MM.1S (cell line): ENCODE measurements at regions not wholly inside any gene's neighbourhood (a gene's known extent, or its start where the extent isn't known, plus 50 kb on each side); places are given as distances from the start of the nearest gene placed in this dataset.

Experiments
- DNase-seq: peaks from one replicate; pipeline ENCODE4 v3.0.0-alpha.2; 2015
- H2AFZ ChIP-seq: fragments of 300-600 bp; sonication (generic); 2 replicates; pipeline ENCODE4 v1.6.0; 2016; ENCODE audit warnings: antibody characterized with exemption, low read length
- H3F3A ChIP-seq: fragments of 300-600 bp; sonication (generic); 2 replicates; pipeline ENCODE4 v1.6.1; 2016; ENCODE audit warnings: mild to moderate bottlenecking, antibody characterized with exemption, low read length, moderate library complexity, mixed read lengths; ENCODE audit not compliant: insufficient read depth
- H3K27ac ChIP-seq: fragments of 300-600 bp; sonication (generic); 2 replicates; pipeline ENCODE4 v1.5.1; 2016; ENCODE audit warnings: mild to moderate bottlenecking, low read length
- H3K27me3 ChIP-seq: fragments of 300-600 bp; sonication (generic); replicated peaks from 2 replicates; pipeline ENCODE4 v1.6.0; 2016; ENCODE audit warnings: low read length; ENCODE audit not compliant: insufficient read depth
- H3K36me3 ChIP-seq: fragments of 300-600 bp; sonication (generic); replicated peaks from 2 replicates; pipeline ENCODE4 v1.6.1; 2016; ENCODE audit warnings: mild to moderate bottlenecking, low read length, mixed read lengths; ENCODE audit not compliant: insufficient read depth
- H3K4me1 ChIP-seq: fragments of 300-600 bp; sonication (generic); 2 replicates; pipeline ENCODE4 v1.6.1; 2016; ENCODE audit warnings: low read length, mixed read lengths
- H3K4me2 ChIP-seq: fragments of 300-600 bp; sonication (generic); 2 replicates; pipeline ENCODE4 v1.6.0; 2016; ENCODE audit warnings: low read depth, low read length
- H3K4me3 ChIP-seq: fragments of 300-600 bp; sonication (generic); 2 replicates; pipeline ENCODE4 v1.5.1; 2016; ENCODE audit warnings: low read length, mixed read lengths
- H3K79me2 ChIP-seq: fragments of 300-600 bp; sonication (generic); 2 replicates; pipeline ENCODE4 v1.6.1; 2016; ENCODE audit warnings: mixed run types, low read length, mixed read lengths
- H3K9ac ChIP-seq: fragments of 300-600 bp; sonication (generic); 2 replicates; pipeline ENCODE4 v1.6.1; 2016; ENCODE audit warnings: low read length, mixed read lengths
- H3K9me2 ChIP-seq: fragments of 300-600 bp; sonication (generic); replicated peaks from 2 replicates; pipeline ENCODE4 v1.6.1; 2016; ENCODE audit warnings: mild to moderate bottlenecking, low read length, mixed read lengths; ENCODE audit not compliant: insufficient read depth
- H3K9me3 ChIP-seq: fragments of 300-600 bp; sonication (generic); replicated peaks from 2 replicates; pipeline ENCODE4 v1.6.1; 2016; ENCODE audit warnings: mild to moderate bottlenecking, low read length, mixed read lengths; ENCODE audit not compliant: insufficient read depth
- H4K20me1 ChIP-seq: fragments of 300-600 bp; sonication (generic); 2 replicates; pipeline ENCODE4 v1.6.1; 2016; ENCODE audit warnings: mild to moderate bottlenecking, low read length, moderate library complexity, mixed read lengths; ENCODE audit not compliant: insufficient read depth
- CTCF ChIP-seq: fragments of 300-600 bp; sonication (generic); IDR thresholded peaks from 2 replicates; pipeline ENCODE4 v1.5.1; 2016; ENCODE audit warnings: antibody characterized with exemption, low read length, mixed read lengths
- EZH2 ChIP-seq: fragments of 300-600 bp; sonication (generic); optimal IDR thresholded peaks from 2 replicates; pipeline ENCODE3; 2017; ENCODE audit warnings: low read depth, mild to moderate bottlenecking, antibody characterized with exemption, low read length, mixed read lengths
- EZH2phosphoT487 ChIP-seq: fragments of 300-600 bp; sonication (generic); IDR thresholded peaks from 2 replicates; pipeline ENCODE4 v1.6.1; 2018; ENCODE audit warnings: antibody characterized with exemption, low read length

GRCh38 chr14:98742001-98742400 is 530.0 kb downstream of the BCL11B start:
- no peak for DNase-seq
- Histone ChIP-seq H3K36me3 (no peaks in the 10 kb centered on the region), H3K27ac (no peak overlapping the region), H3K9me2 (no peaks in the 10 kb centered on the region), H4K20me1 (no peaks in the 10 kb centered on the region), H3K79me2 (no peaks in the 10 kb centered on the region), H2AFZ (no peak overlapping the region), H3K9ac (no peak overlapping the region), H3K4me2 (no peak overlapping the region), H3K27me3 (no peaks in the 10 kb centered on the region), H3K4me3 (no peak overlapping the region), H3K9me3 (no peaks in the 10 kb centered on the region), H3F3A (no peaks in the 10 kb centered on the region), H3K4me1 (no peaks in the 10 kb centered on the region)
- TF ChIP-seq EZH2 (no peak), CTCF (no peak), EZH2phosphoT487 (no peak)

GRCh38 chr14:98743536-98743935 is 528.5 kb downstream of the BCL11B start:
- no peaks in the 10 kb centered on the region for H3K27me3 ChIP-seq
- no peak overlapping the region for H3K4me2 ChIP-seq
- no peaks in the 10 kb centered on the region for H3K4me1 ChIP-seq

GRCh38 chr14:98748966-98749365 is 523.0 kb downstream of the BCL11B start:
- no peaks in the 10 kb centered on the region for H3F3A ChIP-seq
- TF ChIP-seq EZH2phosphoT487 = no peak
- no peak for TF ChIP-seq EZH2
- no peak for TF ChIP-seq CTCF
- DNase-seq = no peak
- H3K4me2 ChIP-seq = no peak overlapping the region
- H3K27ac ChIP-seq = no peak overlapping the region
- H3K36me3 ChIP-seq = no peaks in the 10 kb centered on the region
- no peaks in the 10 kb centered on the region for H3K9me2 ChIP-seq
- no peaks in the 10 kb centered on the region for H4K20me1 ChIP-seq
- no peaks in the 10 kb centered on the region for H3K9me3 ChIP-seq
- H3K4me3 ChIP-seq = no peak overlapping the region
- H3K9ac ChIP-seq = no peak overlapping the region
- no peaks in the 10 kb centered on the region for H3K4me1 ChIP-seq
- no peaks in the 10 kb centered on the region for H3K79me2 ChIP-seq
- H2AFZ ChIP-seq = no peak overlapping the region
- no peaks in the 10 kb centered on the region for H3K27me3 ChIP-seq

More at GRCh38 chr14:98743536-98743935, 528.5 kb downstream of the BCL11B start:
- H3K36me3 ChIP-seq = no peaks in the 10 kb centered on the region
- no peaks in the 10 kb centered on the region for H3K9me3 ChIP-seq
- no peaks in the 10 kb centered on the region for H3F3A ChIP-seq
- no peak overlapping the region for H3K27ac ChIP-seq
- no peak overlapping the region for H3K9ac ChIP-seq
- TF ChIP-seq EZH2phosphoT487 = no peak
- no peak for TF ChIP-seq CTCF
- no peaks in the 10 kb centered on the region for H3K9me2 ChIP-seq
- H3K79me2 ChIP-seq = no peaks in the 10 kb centered on the region
- H3K4me3 ChIP-seq = no peak overlapping the region
- no peak overlapping the region for H2AFZ ChIP-seq
- no peaks in the 10 kb centered on the region for H4K20me1 ChIP-seq
- DNase-seq = no peak
